Muscle of leg (tissue), 3 donors: ENCODE measurements at regions not wholly inside any gene's neighbourhood (a gene's known extent, or its start where the extent isn't known, plus 50 kb on each side); places are given as distances from the start of the nearest gene placed in this dataset.

Experiments used
- DNase-seq: peaks from one replicate; pipeline ENCODE4 v3.0.0; 2013
- H3K27ac ChIP-seq: one replicate; pipeline ENCODE4 v1.5.1; 2013; ENCODE audit warnings: mild to moderate bottlenecking, low read length, control low read depth
- H3K27me3 ChIP-seq: one replicate; pipeline ENCODE4 v1.6.1; 2013; ENCODE audit warnings: low read length; ENCODE audit not compliant: control insufficient read depth, insufficient read depth
- H3K36me3 ChIP-seq: one replicate; pipeline ENCODE4 v1.6.1; 2013; ENCODE audit warnings: low read length; ENCODE audit not compliant: control insufficient read depth, insufficient read depth
- H3K4me1 ChIP-seq: one replicate; pipeline ENCODE4 v1.6.1; 2013; ENCODE audit warnings: low read length; ENCODE audit not compliant: control insufficient read depth, insufficient read depth
- H3K4me3 ChIP-seq: one replicate; pipeline ENCODE4 v1.5.1; 2013; ENCODE audit warnings: low read length, control low read depth
- H3K9me3 ChIP-seq: replicated peaks from 2 replicates; pipeline ENCODE4 v1.6.1; 2013; ENCODE audit warnings: low read depth, low read length; ENCODE audit not compliant: control insufficient read depth
- WGBS: methylation state at CpG from one replicate; pipeline ENCODE4 v1.1.5; 2013; ENCODE audit warnings: missing lambda C conversion rate; ENCODE audit not compliant: insufficient coverage; 5-methylcytosine and 5-hydroxymethylcytosine counted together

GRCh38 chr20:60816901-60817300 is 435.2 kb upstream of the CDH4 start:
- H3K4me3 ChIP-seq = no peak overlapping the region
- WGBS = 100% methylated on average over 1 of the region's 2 CpGs
- no peak overlapping the region for H3K27ac ChIP-seq
- no peaks in the 10 kb centered on the region for H3K27me3 ChIP-seq
- no peaks in the 10 kb centered on the region for H3K36me3 ChIP-seq
- no peaks in the 10 kb centered on the region for H3K4me1 ChIP-seq
- DNase-seq = no peak
- no peaks in the 10 kb centered on the region for H3K9me3 ChIP-seq

- Histone ChIP-seq H3K27ac (no peak overlapping the region), H3K36me3 (no peaks in the 10 kb centered on the region), H3K4me3 (no peak overlapping the region), H3K4me1 (no peaks in the 10 kb centered on the region), H3K27me3 (no peaks in the 10 kb centered on the region), H3K9me3 (no peaks in the 10 kb centered on the region)
- 90% methylated on average over 2 of the region's 4 CpGs for WGBS
- DNase-seq = no peak
These were observed 434.2 kb upstream of the CDH4 start for GRCh38 chr20:60817891-60818290.

DNA sequence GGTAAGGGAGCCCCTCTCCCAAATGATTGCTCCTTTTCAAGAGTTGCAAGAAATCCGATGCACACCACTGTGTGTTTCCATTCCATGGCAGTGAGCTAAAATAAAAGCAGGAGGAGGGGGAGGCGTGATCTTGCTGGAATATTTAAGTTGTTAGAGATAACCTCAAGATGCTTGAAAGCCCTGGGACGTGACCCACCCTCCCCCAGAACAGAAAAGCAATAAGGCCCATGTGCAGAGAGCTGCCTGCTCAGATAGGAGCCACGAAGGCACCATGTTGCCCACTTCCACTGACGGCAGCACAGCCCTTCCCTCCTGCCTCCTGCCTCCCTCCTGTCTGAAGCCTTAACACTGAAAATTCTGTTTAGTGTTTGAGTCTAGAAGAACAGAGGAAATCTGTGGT is 432.6 kb upstream of the CDH4 start:
- Histone ChIP-seq H3K27ac (no peak overlapping the region), H3K36me3 (no peaks in the 10 kb centered on the region)
- WGBS = no CpG with 5 or more reads among the region's 5 CpGs

GRCh38 chr20:60820149-60820548 is 431.9 kb upstream of the CDH4 start:
- H3K4me3 ChIP-seq = no peak overlapping the region
- H3K36me3 ChIP-seq = no peaks in the 10 kb centered on the region
- no CpG with 5 or more reads among the region's 4 CpGs for WGBS
- no peaks in the 10 kb centered on the region for H3K4me1 ChIP-seq
- H3K27me3 ChIP-seq = no peaks in the 10 kb centered on the region
- peak; percentile 28 for DNase-seq
- no peaks in the 10 kb centered on the region for H3K9me3 ChIP-seq
- no peak overlapping the region for H3K27ac ChIP-seq

More for the DNA sequence above, 432.6 kb upstream of the CDH4 start:
- Histone ChIP-seq H3K4me1 (no peaks in the 10 kb centered on the region), H3K27me3 (no peaks in the 10 kb centered on the region), H3K4me3 (no peak overlapping the region), H3K9me3 (no peaks in the 10 kb centered on the region)
- DNase-seq = no peak

- Histone ChIP-seq H3K27ac (no peak overlapping the region), H3K4me3 (no peak overlapping the region), H3K4me1 (no peaks in the 10 kb centered on the region), H3K9me3 (no peaks in the 10 kb centered on the region), H3K27me3 (no peaks in the 10 kb centered on the region), H3K36me3 (no peaks in the 10 kb centered on the region)
- WGBS = 73% methylated on average over 5 of the region's 5 CpGs
- no peak for DNase-seq
These were observed 431.1 kb upstream of the CDH4 start for GRCh38 chr20:60820918-60821317.

DNA sequence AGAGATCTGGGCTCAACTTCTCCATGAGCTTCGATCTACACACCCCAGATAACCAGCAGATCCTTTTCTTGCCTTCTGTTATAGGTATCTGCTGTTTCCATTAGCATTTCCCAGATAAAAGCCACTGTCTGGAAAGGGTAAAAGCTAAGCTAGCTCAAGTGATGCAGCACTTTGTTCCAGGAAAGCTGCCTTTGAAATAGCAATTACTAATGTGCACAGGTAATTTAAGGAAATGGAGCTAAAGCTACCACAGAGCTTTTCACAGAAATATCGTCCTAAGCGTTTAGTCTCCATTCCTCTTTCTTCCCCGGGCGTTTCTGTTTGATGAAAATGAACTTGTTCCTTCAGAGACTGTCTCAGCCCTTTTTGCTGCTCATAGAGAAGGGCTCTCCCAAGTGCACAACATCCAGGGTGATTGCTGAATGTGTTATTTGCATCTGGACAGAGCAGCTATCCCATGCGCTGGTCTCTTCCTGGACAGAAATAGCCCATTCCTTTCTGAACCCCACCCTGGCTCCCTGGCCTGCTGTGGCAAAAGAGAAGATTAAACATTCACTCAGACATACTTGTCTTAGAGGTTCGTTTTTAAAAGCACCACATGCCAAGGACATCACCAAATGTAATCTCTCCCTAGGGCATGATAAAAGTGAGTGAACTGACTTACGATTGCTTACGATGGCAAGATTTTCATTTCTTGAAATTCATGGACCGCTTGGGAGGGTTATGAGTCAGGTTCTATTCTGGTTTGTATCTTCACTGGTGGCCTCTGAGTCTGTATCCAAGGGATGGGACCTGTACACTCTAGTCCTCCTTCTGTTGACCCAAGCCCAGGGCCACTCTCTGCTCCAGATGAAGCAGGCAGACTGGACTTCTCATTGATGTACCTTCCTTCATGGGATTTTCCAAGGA is 429.1 kb upstream of the CDH4 start:
- no peaks in the 10 kb centered on the region for H3K4me1 ChIP-seq
- DNase-seq = peak; percentile 19
- no CpG with 5 or more reads among the region's 10 CpGs for WGBS
- H3K27ac ChIP-seq = no peak overlapping the region
- H3K27me3 ChIP-seq = no peaks in the 10 kb centered on the region
- H3K4me3 ChIP-seq = no peak overlapping the region
- H3K36me3 ChIP-seq = no peaks in the 10 kb centered on the region
- H3K9me3 ChIP-seq = peaks cover 2% of the 10 kb centered on the region

GRCh38 chr20:60835876-60836275 is 416.2 kb upstream of the CDH4 start:
- H3K27me3 ChIP-seq = no peaks in the 10 kb centered on the region
- 75% methylated on average over 2 of the region's 2 CpGs for WGBS
- H3K4me1 ChIP-seq = no peaks in the 10 kb centered on the region
- DNase-seq = no peak
- no peak overlapping the region for H3K27ac ChIP-seq
- no peak overlapping the region for H3K4me3 ChIP-seq
- no peaks in the 10 kb centered on the region for H3K9me3 ChIP-seq
- no peaks in the 10 kb centered on the region for H3K36me3 ChIP-seq

- WGBS = no CpG with 5 or more reads among the region's 3 CpGs
- Histone ChIP-seq H3K4me1 (no peaks in the 10 kb centered on the region), H3K27ac (no peak overlapping the region), H3K27me3 (no peaks in the 10 kb centered on the region), H3K4me3 (no peak overlapping the region), H3K9me3 (no peaks in the 10 kb centered on the region), H3K36me3 (no peaks in the 10 kb centered on the region)
- no peak for DNase-seq
These were observed 414.8 kb upstream of the CDH4 start for GRCh38 chr20:60837173-60837770.

DNA sequence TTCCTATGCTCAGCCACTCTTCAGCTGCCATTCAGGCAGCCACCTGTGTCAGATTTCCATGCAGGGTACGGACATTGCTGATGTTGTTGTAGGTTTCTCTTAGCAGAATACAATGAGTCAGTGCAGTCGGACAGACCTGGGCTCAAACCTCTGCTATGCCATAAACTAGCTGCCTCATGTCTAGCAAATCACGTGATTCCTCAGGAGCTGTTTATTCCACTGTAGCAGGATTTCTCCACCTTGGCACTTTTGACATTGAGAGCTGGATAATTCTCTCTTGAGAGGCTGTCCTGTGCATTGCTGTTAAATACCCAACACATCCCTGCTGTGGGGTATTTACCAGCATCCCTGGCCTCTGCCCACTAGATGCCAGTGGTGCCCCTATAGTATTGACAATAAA is 413.8 kb upstream of the CDH4 start:
- H3K9me3 ChIP-seq = no peaks in the 10 kb centered on the region
- H3K4me1 ChIP-seq = no peaks in the 10 kb centered on the region
- H3K4me3 ChIP-seq = no peak overlapping the region
- H3K27me3 ChIP-seq = no peaks in the 10 kb centered on the region
- H3K27ac ChIP-seq = no peak overlapping the region
- H3K36me3 ChIP-seq = no peaks in the 10 kb centered on the region
- no peak for DNase-seq
- WGBS = 67% methylated on average over 1 of the region's 3 CpGs

GRCh38 chr20:60840971-60841370 is 411.1 kb upstream of the CDH4 start:
- H3K9me3 ChIP-seq = no peaks in the 10 kb centered on the region
- no peak overlapping the region for H3K4me3 ChIP-seq
- no peaks in the 10 kb centered on the region for H3K36me3 ChIP-seq
- WGBS = no CpG with 5 or more reads among the region's 3 CpGs
- H3K27ac ChIP-seq = no peak overlapping the region
- DNase-seq = no peak
- H3K4me1 ChIP-seq = no peaks in the 10 kb centered on the region
- no peaks in the 10 kb centered on the region for H3K27me3 ChIP-seq
